B cell (primary cell): ENCODE measurements at regions not wholly inside any gene's neighbourhood (a gene's known extent, or its start where the extent isn't known, plus 50 kb on each side); places are given as distances from the start of the nearest gene placed in this dataset.

Experiments used
- CTCF ChIP-seq: fragments of 200-600 bp; IDR thresholded peaks from one replicate; pipeline ENCODE4 v1.8.0; 2022; ENCODE audit warnings: antibody characterized with exemption, mild to moderate bottlenecking
- EZH2 ChIP-seq: IDR thresholded peaks from 2 replicates; pipeline ENCODE4 v1.6.1; 2012; ENCODE audit warnings: borderline replicate concordance, low read depth, mild to moderate bottlenecking, moderate library complexity, low read length; ENCODE audit not compliant: insufficient read depth, poor library complexity, severe bottlenecking

- TF ChIP-seq EZH2 (no peak), CTCF (no peak)
Measured at GRCh38 chr5:175354964-175355363, 89.0 kb downstream of the DRD1 start.
